ENCODE measurements at regions not wholly inside any gene's neighbourhood (a gene's known extent, or its start where the extent isn't known, plus 50 kb on each side); places are given as distances from the start of the nearest gene placed in this dataset.

- TF ChIP-seq CTCF (IDR thresholded peaks at IDR 0.05): no peak
- no peak for TF ChIP-seq POLR2A (IDR thresholded peaks at IDR 0.05)
These were observed 540.6 kb upstream of the GCFC2 start for GRCh38 chr2:76251342-76251741.

All from right lobe of liver (tissue), 4 donors.